ENCODE measurements at regions not wholly inside any gene's neighbourhood (a gene's known extent, or its start where the extent isn't known, plus 50 kb on each side); places are given as distances from the start of the nearest gene placed in this dataset.
A peak's percentile ranks its signal among the peaks of the same experiment; 100 is the strongest.
"Not testable (repeated sequence)": the region's sequence is repeated elsewhere in the genome, so short reads cannot be mapped to it uniquely, and the experiment has no call there.

GRCh38 chr4:73341454-73341853 is 62.6 kb upstream of the ALB start:
- Histone ChIP-seq H3K27ac (no peak overlapping the region), H3K9me3 (no peaks in the 10 kb centered on the region), H3K4me1 (peaks cover 8 to 21% (median 13%) of the 10 kb centered on the region in 3 donors), H3K27me3 (no peaks in the 10 kb centered on the region), H3K4me3 (no peak overlapping the region), H3K36me3 (no peaks in the 10 kb centered on the region)
- peak; percentile 70 to 89 (median 84) for ATAC-seq
- TF ChIP-seq CTCF (IDR thresholded peaks at IDR 0.05): peak; percentile 24 to 52 (median 43)
- WGBS, 2 donors: 21 to 23% methylated on average over 4 of the region's 4 CpGs
- intact Hi-C loops (cut with DNase I): no loop called here
- no peak for FAIRE-seq
- DNase-seq: peak in 3 of 6 donors; percentile 55 to 72 (median 56)

- no peak for DNase-seq
- H3K27ac ChIP-seq: no peak overlapping the region
- no peak for FAIRE-seq
- peaks cover 8 to 16% (median 10%) of the 10 kb centered on the region in 3 donors for H3K4me1 ChIP-seq
- H3K36me3 ChIP-seq: no peaks in the 10 kb centered on the region
- TF ChIP-seq CTCF (IDR thresholded peaks at IDR 0.05): no peak
- no peak overlapping the region for H3K4me3 ChIP-seq
- no peak for ATAC-seq
- H3K27me3 ChIP-seq: no peaks in the 10 kb centered on the region
- intact Hi-C loops (cut with DNase I): no loop called here
- no peaks in the 10 kb centered on the region for H3K9me3 ChIP-seq
Observed at GRCh38 chr4:73340917-73341316, 63.2 kb upstream of the ALB start.

- intact Hi-C loops (cut with DNase I): no loop called here
Observed at GRCh38 chr4:73335679-73336078, 68.4 kb upstream of the ALB start.

GRCh38 chr4:73332012-73332411 is 72.1 kb upstream of the ALB start:
- H3K27me3 ChIP-seq; H3K36me3 ChIP-seq; DNase-seq; H3K4me1 ChIP-seq; FAIRE-seq; H3K27ac ChIP-seq; ATAC-seq; H3K4me3 ChIP-seq; intact Hi-C loops (cut with DNase I); H3K9me3 ChIP-seq: not testable (repeated sequence)
- WGBS, 2 donors: 93 to 94% methylated on average over 2 of the region's 2 CpGs

More at GRCh38 chr4:73335679-73336078, 68.4 kb upstream of the ALB start:
- no peaks in the 10 kb centered on the region for H3K4me1 ChIP-seq
- TF ChIP-seq CTCF (IDR thresholded peaks at IDR 0.05): no peak
- no peaks in the 10 kb centered on the region for H3K27me3 ChIP-seq
- H3K4me3 ChIP-seq: no peak overlapping the region
- H3K27ac ChIP-seq: no peak overlapping the region
- WGBS, 2 donors: 74 to 77% methylated on average over 3 of the region's 3 CpGs
- FAIRE-seq (no peak), ATAC-seq (peak in 2 of 4 donors; percentile 37 to 46), DNase-seq (no peak)
- no peaks in the 10 kb centered on the region for H3K36me3 ChIP-seq
- no peaks in the 10 kb centered on the region for H3K9me3 ChIP-seq

- no peak for TF ChIP-seq CTCF (IDR thresholded peaks at IDR 0.05)
- intact Hi-C loops (cut with DNase I): no loop called here
- Histone ChIP-seq H3K36me3 (no peaks in the 10 kb centered on the region), H3K27ac (no peak overlapping the region), H3K9me3 (no peaks in the 10 kb centered on the region), H3K4me1 (no peaks in the 10 kb centered on the region), H3K27me3 (no peaks in the 10 kb centered on the region), H3K4me3 (no peak overlapping the region)
- FAIRE-seq (no peak), ATAC-seq (no peak), DNase-seq (no peak)
- WGBS, 2 donors: 88 to 91% methylated on average over 4 of the region's 4 CpGs
Observed at GRCh38 chr4:73329300-73329699, 70.7 kb upstream of the ANKRD17 start.

- H3K27me3 ChIP-seq; DNase-seq; H3K4me1 ChIP-seq; H3K4me3 ChIP-seq; H3K9me3 ChIP-seq; H3K36me3 ChIP-seq; H3K27ac ChIP-seq; FAIRE-seq; ATAC-seq; intact Hi-C loops (cut with DNase I): not testable (repeated sequence)
- 78 to 79% methylated on average over 5 of the region's 5 CpGs for WGBS, 2 donors
Observed at GRCh38 chr4:73325776-73326175, 67.2 kb upstream of the ANKRD17 start.
